Type B pancreatic cell (in vitro differentiated cells): ENCODE measurements at regions not wholly inside any gene's neighbourhood (a gene's known extent, or its start where the extent isn't known, plus 50 kb on each side); places are given as distances from the start of the nearest gene placed in this dataset.

ENCODE experiments used
- DNase-seq: peaks from one replicate; pipeline ENCODE4 v3.0.0; 2021; ENCODE audit warnings: mixed read lengths; ENCODE audit not compliant: unreplicated experiment; ENCODE audit errors: extremely low spot score
- H3K27ac Mint-ChIP-seq: 2 replicates; pipeline ENCODE4 v1.8.0; 2021; ENCODE audit warnings: mild to moderate bottlenecking, mixed read lengths
- H3K27me3 Mint-ChIP-seq: 2 replicates; pipeline ENCODE4 v1.8.0; 2021; ENCODE audit warnings: mixed read lengths
- H3K36me3 Mint-ChIP-seq: 2 replicates; pipeline ENCODE4 v1.8.0; 2021; ENCODE audit warnings: mixed read lengths
- H3K4me1 Mint-ChIP-seq: one replicate; pipeline ENCODE4 v1.8.0; 2021; ENCODE audit warnings: mixed read lengths; ENCODE audit not compliant: unreplicated experiment
- H3K4me3 Mint-ChIP-seq: 2 replicates; pipeline ENCODE4 v1.8.0; 2021; ENCODE audit warnings: mild to moderate bottlenecking, mixed read lengths
- H3K9me3 Mint-ChIP-seq: 2 replicates; pipeline ENCODE4 v1.8.0; 2021; ENCODE audit warnings: mixed read lengths
- CTCF ChIP-seq: fragments of 200-600 bp; sonication (generic); conservative IDR thresholded peaks from 2 replicates; pipeline ENCODE4 v1.5.0; 2021; ENCODE audit warnings: antibody characterized with exemption, mild to moderate bottlenecking

GRCh38 chr6:140609321-140609720, 1234.9 kb upstream of the CITED2 start:
- no peak for DNase-seq
- Mint-ChIP-seq H3K27ac (no peak overlapping the region), H3K9me3 (peaks cover 3% of the 10 kb centered on the region), H3K4me1 (no peaks in the 10 kb centered on the region), H3K27me3 (no peaks in the 10 kb centered on the region), H3K4me3 (no peak overlapping the region), H3K36me3 (no peaks in the 10 kb centered on the region)
- no peak for TF ChIP-seq CTCF

GRCh38 chr6:140604786-140605185, 1230.3 kb upstream of the CITED2 start:
- no peak for DNase-seq
- Mint-ChIP-seq H3K27me3 (no peaks in the 10 kb centered on the region), H3K4me1 (no peaks in the 10 kb centered on the region), H3K9me3 (peaks cover 3% of the 10 kb centered on the region), H3K36me3 (no peaks in the 10 kb centered on the region), H3K4me3 (no peak overlapping the region), H3K27ac (no peak overlapping the region)
- no peak for TF ChIP-seq CTCF

- Mint-ChIP-seq H3K27ac (no peak overlapping the region), H3K9me3 (peaks cover 3% of the 10 kb centered on the region), H3K4me1 (no peaks in the 10 kb centered on the region), H3K4me3 (no peak overlapping the region), H3K36me3 (no peaks in the 10 kb centered on the region), H3K27me3 (no peaks in the 10 kb centered on the region)
- TF ChIP-seq CTCF, result no peak
- DNase-seq, result no peak
Measured at GRCh38 chr6:140602431-140603248, 1228.2 kb upstream of the CITED2 start.

GRCh38 chr6:140601021-140601808, 1226.8 kb upstream of the CITED2 start:
- no peaks in the 10 kb centered on the region for H3K36me3 Mint-ChIP-seq
- DNase-seq, result no peak
- peaks cover 3% of the 10 kb centered on the region for H3K9me3 Mint-ChIP-seq
- H3K27me3 Mint-ChIP-seq, result no peaks in the 10 kb centered on the region
- TF ChIP-seq CTCF, result no peak
- H3K4me3 Mint-ChIP-seq, result no peak overlapping the region
- H3K4me1 Mint-ChIP-seq, result no peaks in the 10 kb centered on the region
- H3K27ac Mint-ChIP-seq, result no peak overlapping the region

GRCh38 chr6:140599916-140600315, 1225.5 kb upstream of the CITED2 start:
- no peak overlapping the region for H3K4me3 Mint-ChIP-seq
- no peaks in the 10 kb centered on the region for H3K27me3 Mint-ChIP-seq
- H3K9me3 Mint-ChIP-seq, result peaks cover 3% of the 10 kb centered on the region
- no peak for DNase-seq
- no peak for TF ChIP-seq CTCF
- H3K4me1 Mint-ChIP-seq, result no peaks in the 10 kb centered on the region
- no peaks in the 10 kb centered on the region for H3K36me3 Mint-ChIP-seq
- no peak overlapping the region for H3K27ac Mint-ChIP-seq
